Fibroblast of lung (primary cell): ENCODE measurements at regions not wholly inside any gene's neighbourhood (a gene's known extent, or its start where the extent isn't known, plus 50 kb on each side); places are given as distances from the start of the nearest gene placed in this dataset.

Experiments used
- DNase-seq, 2 donors: peaks; one replicate each; pipeline versions ENCODE4 v3.0.0 to v3.0.0-alpha.2; 2010; ENCODE audit warnings: low read depth in 2 of 2
- H2AFZ ChIP-seq: 2 replicates; pipeline ENCODE4 v1.5.1; 2012; ENCODE audit warnings: low read length, control low read depth, inconsistent platforms
- H3K27ac ChIP-seq: 2 replicates; pipeline ENCODE4 v1.5.1; 2011; ENCODE audit warnings: low read length, control low read depth; ENCODE audit not compliant: insufficient read depth
- H3K27me3 ChIP-seq: 2 replicates; pipeline ENCODE4 v1.5.1; 2011; ENCODE audit warnings: mild to moderate bottlenecking, low read length; ENCODE audit not compliant: control insufficient read depth, insufficient read depth
- H3K36me3 ChIP-seq: 2 replicates; pipeline ENCODE4 v1.5.1; 2011; ENCODE audit warnings: low read length; ENCODE audit not compliant: control insufficient read depth, insufficient read depth
- H3K4me1 ChIP-seq: 2 replicates; pipeline ENCODE4 v1.5.1; 2011; ENCODE audit warnings: low read length; ENCODE audit not compliant: control insufficient read depth, insufficient read depth; ENCODE audit errors: extremely low read depth
- H3K4me2 ChIP-seq: 2 replicates; pipeline ENCODE4 v1.5.1; 2011; ENCODE audit warnings: low read length, control low read depth; ENCODE audit not compliant: insufficient read depth; ENCODE audit errors: extremely low read depth
- H3K4me3 ChIP-seq, 4 experiments: fragments of 200-600 bp in 1 of 4; sonication (generic) in 1 of 4; replicated peaks in 1 of 4; 2 replicates each; pipeline ENCODE4 v1.5.1; 2011 to 2016; ENCODE audit warnings: low read length in 4 of 4, low read depth in 3 of 4, mild to moderate bottlenecking in 3 of 4, control low read depth in 2 of 4, inconsistent platforms in 1 of 4, mixed read lengths in 1 of 4; ENCODE audit not compliant: insufficient read depth in 1 of 4; ENCODE audit errors: control extremely low read depth in 1 of 4
- H3K79me2 ChIP-seq: 2 replicates; pipeline ENCODE4 v1.5.1; 2012; ENCODE audit warnings: mild to moderate bottlenecking, low read length, inconsistent platforms; ENCODE audit not compliant: control insufficient read depth, insufficient read depth
- H3K9ac ChIP-seq: 2 replicates; pipeline ENCODE4 v1.5.1; 2011; ENCODE audit warnings: mild to moderate bottlenecking, low read length, control low read depth; ENCODE audit not compliant: insufficient read depth
- H3K9me3 ChIP-seq: 2 replicates; pipeline ENCODE4 v1.5.1; 2012; ENCODE audit warnings: low read depth, low read length; ENCODE audit not compliant: control insufficient read depth, insufficient read depth
- H4K20me1 ChIP-seq: 2 replicates; pipeline ENCODE4 v1.5.1; 2011; ENCODE audit warnings: low read length; ENCODE audit not compliant: control insufficient read depth, insufficient read depth; ENCODE audit errors: extremely low read depth
- CTCF ChIP-seq, 2 donors: IDR thresholded peaks in 1 of 2; conservative IDR thresholded peaks in 1 of 2; 1 replicate in 1 of 2; 2 replicates in 1 of 2; pipeline ENCODE4 v1.5.1; 2011 to 2012; ENCODE audit warnings: low read length in 2 of 2, control low read depth in 1 of 2, inconsistent platforms in 1 of 2, low read depth in 1 of 2, mild to moderate bottlenecking in 1 of 2
- EZH2 ChIP-seq: IDR thresholded peaks from 2 replicates; pipeline ENCODE4 v1.5.1; 2012; ENCODE audit warnings: low read length, control low read depth, mild to moderate bottlenecking; ENCODE audit errors: missing control alignments

- Histone ChIP-seq H2AFZ (no peak overlapping the region), H3K4me1 (peaks cover 8% of the 10 kb centered on the region), H3K27me3 (no peaks in the 10 kb centered on the region), H3K4me3 (peak overlapping the region in 1 of 4 experiments; percentile 26), H3K4me2 (peak overlapping the region; percentile 11), H3K27ac (no peak overlapping the region), H3K9ac (no peak overlapping the region), H3K9me3 (no peaks in the 10 kb centered on the region), H3K36me3 (no peaks in the 10 kb centered on the region), H4K20me1 (no peaks in the 10 kb centered on the region), H3K79me2 (no peaks in the 10 kb centered on the region)
- DNase-seq, result peak; percentile 60 to 63
- TF ChIP-seq EZH2, result no peak
- TF ChIP-seq CTCF (conservative IDR thresholded peaks at IDR 0.05 in 1 of 2, IDR thresholded peaks at IDR 0.05 in 1 of 2; ENCODE audit: low read depth in 1 of 2, low read length in 2 of 2), result peak; percentile 75 to 86
These were observed 106.8 kb upstream of the SPATA13 start for GRCh38 chr13:24053519-24054251.

GRCh38 chr13:24056616-24057137 is 103.8 kb upstream of the SPATA13 start:
- H3K4me1 ChIP-seq, result peaks cover 4% of the 10 kb centered on the region
- H3K9me3 ChIP-seq, result no peaks in the 10 kb centered on the region
- H3K4me2 ChIP-seq, result no peak overlapping the region
- H2AFZ ChIP-seq, result no peak overlapping the region
- no peak overlapping the region for H3K9ac ChIP-seq
- no peak for TF ChIP-seq CTCF (conservative IDR thresholded peaks at IDR 0.05 in 1 of 2, IDR thresholded peaks at IDR 0.05 in 1 of 2; ENCODE audit: low read depth in 1 of 2, low read length in 2 of 2)
- no peak for TF ChIP-seq EZH2
- H3K36me3 ChIP-seq, result no peaks in the 10 kb centered on the region
- no peak overlapping the region for H3K27ac ChIP-seq
- no peaks in the 10 kb centered on the region for H3K27me3 ChIP-seq
- DNase-seq, result no peak
- no peaks in the 10 kb centered on the region for H3K79me2 ChIP-seq
- H3K4me3 ChIP-seq, result no peak overlapping the region
- H4K20me1 ChIP-seq, result no peaks in the 10 kb centered on the region

GRCh38 chr13:24060993-24061392 is 99.5 kb upstream of the SPATA13 start:
- no peak for DNase-seq
- no peak overlapping the region for H3K4me3 ChIP-seq
- no peaks in the 10 kb centered on the region for H3K79me2 ChIP-seq
- TF ChIP-seq EZH2 (no peak), CTCF (conservative IDR thresholded peaks at IDR 0.05 in 1 of 2, IDR thresholded peaks at IDR 0.05 in 1 of 2; ENCODE audit: low read depth in 1 of 2, low read length in 2 of 2) (no peak)
- no peaks in the 10 kb centered on the region for H3K9me3 ChIP-seq
- no peak overlapping the region for H3K27ac ChIP-seq
- no peak overlapping the region for H2AFZ ChIP-seq
- H3K9ac ChIP-seq, result no peak overlapping the region
- no peaks in the 10 kb centered on the region for H4K20me1 ChIP-seq
- no peaks in the 10 kb centered on the region for H3K27me3 ChIP-seq
- no peaks in the 10 kb centered on the region for H3K36me3 ChIP-seq
- H3K4me1 ChIP-seq, result no peaks in the 10 kb centered on the region
- no peak overlapping the region for H3K4me2 ChIP-seq
